PFSK-1 (cell line): ENCODE measurements at regions not wholly inside any gene's neighbourhood (a gene's known extent, or its start where the extent isn't known, plus 50 kb on each side); places are given as distances from the start of the nearest gene placed in this dataset.

Experiments used
- FOXP2 ChIP-seq: optimal IDR thresholded peaks from 2 replicates; pipeline ENCODE3; 2011; ENCODE audit warnings: borderline replicate concordance, control low read depth, inconsistent platforms; ENCODE audit not compliant: insufficient read depth; ENCODE audit errors: extremely low read length, extremely low read depth
- POLR2AphosphoS5 ChIP-seq: IDR thresholded peaks from 2 replicates; pipeline ENCODE4 v1.6.1; 2012; ENCODE audit warnings: low read depth, mild to moderate bottlenecking, control low read depth, low read length, moderate library complexity
- SIN3A ChIP-seq: IDR thresholded peaks from 2 replicates; pipeline ENCODE4 v1.6.1; 2012; ENCODE audit warnings: mild to moderate bottlenecking, low read length, moderate library complexity, borderline replicate concordance; ENCODE audit not compliant: insufficient read depth
- TAF1 ChIP-seq: IDR thresholded peaks from 2 replicates; pipeline ENCODE4 v1.6.1; 2012; ENCODE audit warnings: low read length, control low read depth, borderline replicate concordance; ENCODE audit not compliant: insufficient read depth
- TF ChIP-seq, protein P1 (sequence below), 2 experiments: IDR thresholded peaks; 2 replicates each; pipeline versions ENCODE4 v1.6.1 to v1.8.0; 2011 to 2012; ENCODE audit warnings: low read depth in 2 of 2, low read length in 2 of 2, control low read depth in 1 of 2, inconsistent platforms in 1 of 2, mild to moderate bottlenecking in 1 of 2, moderate library complexity in 1 of 2; ENCODE audit not compliant: insufficient read depth in 1 of 2

DNA sequence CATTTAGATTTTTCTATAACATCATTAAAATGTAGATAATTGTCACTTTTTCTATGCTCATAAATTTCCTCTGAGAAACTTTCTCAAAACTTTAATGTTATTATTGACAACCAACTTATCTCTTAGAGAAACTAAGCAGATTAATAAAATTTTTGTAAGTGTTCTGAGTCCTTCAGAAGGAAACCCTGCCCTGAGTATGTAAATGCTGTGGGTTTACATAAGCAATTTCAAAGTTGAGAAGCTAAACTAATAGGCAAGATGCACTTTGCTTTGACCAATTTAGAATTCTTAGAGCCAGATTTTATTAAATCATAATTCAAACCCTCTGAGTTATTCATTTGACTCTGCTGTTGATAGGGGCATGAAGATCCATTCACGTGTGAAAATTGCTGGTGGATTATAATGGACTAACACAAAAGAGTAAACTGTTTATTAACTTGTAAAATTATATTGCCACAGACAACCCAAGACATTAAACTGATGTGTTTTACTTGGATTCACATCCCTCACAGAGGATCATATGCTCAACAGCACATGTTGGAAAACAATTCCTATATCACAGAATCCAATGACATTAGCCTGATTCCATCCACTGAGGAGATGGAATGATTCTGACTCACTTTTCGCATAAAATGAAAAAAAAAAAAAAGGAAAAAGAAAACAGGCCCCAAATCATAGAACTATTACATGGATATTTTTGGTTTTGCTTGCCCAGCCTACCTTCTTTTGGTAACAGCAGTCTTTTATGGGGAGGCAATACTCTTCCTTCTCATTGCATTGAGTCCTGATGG lies 453.7 kb upstream of the HTR2A start:
- TF ChIP-seq TAF1 (no peak), SIN3A (no peak), POLR2AphosphoS5 (no peak), FOXP2 (no peak)
- TF ChIP-seq, protein P1, sequence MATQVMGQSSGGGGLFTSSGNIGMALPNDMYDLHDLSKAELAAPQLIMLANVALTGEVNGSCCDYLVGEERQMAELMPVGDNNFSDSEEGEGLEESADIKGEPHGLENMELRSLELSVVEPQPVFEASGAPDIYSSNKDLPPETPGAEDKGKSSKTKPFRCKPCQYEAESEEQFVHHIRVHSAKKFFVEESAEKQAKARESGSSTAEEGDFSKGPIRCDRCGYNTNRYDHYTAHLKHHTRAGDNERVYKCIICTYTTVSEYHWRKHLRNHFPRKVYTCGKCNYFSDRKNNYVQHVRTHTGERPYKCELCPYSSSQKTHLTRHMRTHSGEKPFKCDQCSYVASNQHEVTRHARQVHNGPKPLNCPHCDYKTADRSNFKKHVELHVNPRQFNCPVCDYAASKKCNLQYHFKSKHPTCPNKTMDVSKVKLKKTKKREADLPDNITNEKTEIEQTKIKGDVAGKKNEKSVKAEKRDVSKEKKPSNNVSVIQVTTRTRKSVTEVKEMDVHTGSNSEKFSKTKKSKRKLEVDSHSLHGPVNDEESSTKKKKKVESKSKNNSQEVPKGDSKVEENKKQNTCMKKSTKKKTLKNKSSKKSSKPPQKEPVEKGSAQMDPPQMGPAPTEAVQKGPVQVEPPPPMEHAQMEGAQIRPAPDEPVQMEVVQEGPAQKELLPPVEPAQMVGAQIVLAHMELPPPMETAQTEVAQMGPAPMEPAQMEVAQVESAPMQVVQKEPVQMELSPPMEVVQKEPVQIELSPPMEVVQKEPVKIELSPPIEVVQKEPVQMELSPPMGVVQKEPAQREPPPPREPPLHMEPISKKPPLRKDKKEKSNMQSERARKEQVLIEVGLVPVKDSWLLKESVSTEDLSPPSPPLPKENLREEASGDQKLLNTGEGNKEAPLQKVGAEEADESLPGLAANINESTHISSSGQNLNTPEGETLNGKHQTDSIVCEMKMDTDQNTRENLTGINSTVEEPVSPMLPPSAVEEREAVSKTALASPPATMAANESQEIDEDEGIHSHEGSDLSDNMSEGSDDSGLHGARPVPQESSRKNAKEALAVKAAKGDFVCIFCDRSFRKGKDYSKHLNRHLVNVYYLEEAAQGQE (IDR thresholded peaks at IDR 0.05; ENCODE audit: insufficient read depth in 1 of 2, low read depth in 2 of 2, low read length in 2 of 2) = no peak
